ENCODE measurements at regions not wholly inside any gene's neighbourhood (a gene's known extent, or its start where the extent isn't known, plus 50 kb on each side); places are given as distances from the start of the nearest gene placed in this dataset.
A peak's percentile ranks its signal among the peaks of the same experiment; 100 is the strongest.
"Not testable (repeated sequence)": the region's sequence is repeated elsewhere in the genome, so short reads cannot be mapped to it uniquely, and the experiment has no call there.

DNA sequence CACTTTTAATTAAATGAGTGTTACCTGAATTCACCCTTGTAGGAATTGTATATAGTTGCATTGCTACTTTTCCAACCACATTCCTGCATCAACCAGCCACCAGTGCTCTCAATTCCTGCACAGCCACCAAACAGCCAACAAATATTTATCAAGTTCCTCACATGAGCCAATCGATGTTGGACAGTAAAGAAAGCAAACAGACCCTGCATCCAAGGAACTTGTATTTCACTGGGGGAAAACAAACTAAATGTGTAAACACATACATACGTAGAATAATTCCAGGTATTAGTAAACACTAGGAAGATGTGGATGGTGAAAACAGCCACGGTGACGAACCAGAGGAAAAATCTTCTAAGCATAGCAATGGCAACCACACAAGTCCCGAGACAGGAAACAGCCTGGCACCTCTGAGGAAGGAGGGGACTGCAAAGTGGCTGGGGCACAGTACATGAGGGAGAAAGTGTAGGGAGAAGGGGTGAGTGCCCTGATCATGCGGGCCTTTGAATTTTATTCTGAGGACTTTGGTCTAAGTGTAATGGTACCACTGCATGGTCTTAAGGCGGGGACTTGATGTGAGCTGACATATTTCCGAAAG lies 111.2 kb downstream of the XRCC2 start:
- H3K36me3 ChIP-seq (ENCODE audit: insufficient read depth, low read length) = no peaks in the 10 kb centered on the region
- no peaks in the 10 kb centered on the region for H3K4me1 ChIP-seq (ENCODE audit: insufficient read depth, low read length)
- no peak overlapping the region for H3K9ac ChIP-seq (ENCODE audit: low read depth, low read length)
- no peaks in the 10 kb centered on the region for H3K9me3 ChIP-seq (ENCODE audit: control insufficient read depth, insufficient read depth, low read length)

DNA sequence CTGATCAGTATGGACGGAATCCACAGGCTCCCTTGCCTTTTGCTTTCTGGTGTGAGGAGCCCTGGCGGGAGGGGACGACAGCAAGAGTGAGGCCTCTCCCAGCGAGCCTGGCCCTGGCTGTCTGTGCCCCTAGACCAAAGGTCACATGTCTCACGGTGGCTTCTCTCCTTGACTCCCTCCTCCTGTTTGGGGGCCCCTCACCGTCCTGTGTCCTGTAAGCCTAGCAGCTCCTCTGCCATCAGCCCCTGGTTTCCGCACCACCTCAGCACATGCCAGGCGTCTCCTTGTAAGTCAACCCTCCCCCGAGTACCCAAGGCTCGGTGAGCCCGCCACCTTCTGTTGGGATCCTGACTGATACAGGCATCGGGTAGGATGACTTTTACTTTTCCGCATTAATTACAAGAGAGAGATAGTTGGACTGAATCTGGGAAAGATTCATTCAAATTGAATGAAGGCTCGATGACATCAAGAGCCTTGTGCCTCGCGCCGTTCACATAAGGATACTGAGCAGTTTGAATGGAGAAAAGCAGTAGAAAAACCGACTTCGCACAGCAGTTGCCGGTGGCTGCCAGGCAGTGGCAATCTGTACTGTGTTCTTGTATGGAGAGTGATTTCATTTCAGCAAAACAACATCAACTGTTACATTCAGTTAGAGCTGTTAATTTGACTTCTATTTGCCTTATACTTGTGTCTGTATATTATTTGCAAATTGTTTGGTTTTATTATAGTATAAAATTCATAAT lies 119.8 kb downstream of the XRCC2 start:
- no peak overlapping the region for H3K9ac ChIP-seq (ENCODE audit: low read depth, low read length)
- H3K9me3 ChIP-seq (ENCODE audit: control insufficient read depth, insufficient read depth, low read length) = no peaks in the 10 kb centered on the region
- no peaks in the 10 kb centered on the region for H3K36me3 ChIP-seq (ENCODE audit: insufficient read depth, low read length)
- no peaks in the 10 kb centered on the region for H3K4me1 ChIP-seq (ENCODE audit: insufficient read depth, low read length)

DNA sequence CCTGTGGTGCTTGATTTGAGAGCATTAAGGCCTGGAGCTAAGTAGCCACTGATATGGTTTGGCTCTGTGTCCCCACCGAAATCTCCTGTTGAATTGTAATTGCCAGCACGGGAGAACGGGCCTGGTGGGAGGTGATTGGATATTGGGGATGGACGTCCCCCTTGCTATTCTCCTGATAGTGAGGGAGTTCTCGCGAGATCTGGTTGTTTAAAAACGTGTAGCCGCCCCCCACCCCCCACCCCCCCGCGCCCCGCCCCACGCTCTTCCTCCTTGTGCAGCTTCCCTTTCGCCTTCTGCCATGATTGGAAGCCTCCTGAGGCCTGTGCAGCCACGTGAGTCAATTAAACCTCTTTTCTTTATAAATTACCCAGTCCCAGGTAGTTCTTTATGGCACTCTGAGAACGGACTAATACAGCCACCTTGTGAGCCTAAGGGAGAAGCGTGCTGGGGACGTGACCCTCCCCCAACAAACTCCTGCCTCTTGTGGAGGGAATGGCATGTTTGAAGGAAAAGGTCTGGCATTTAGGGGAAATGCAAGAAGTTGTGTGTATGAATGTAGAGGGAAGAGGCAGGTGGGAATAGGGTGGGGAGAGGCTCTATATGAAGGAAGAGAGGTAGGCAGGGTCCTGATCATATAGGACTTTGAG lies 118.0 kb upstream of the KMT2C start:
- Histone ChIP-seq H3K4me1 (ENCODE audit: insufficient read depth, low read length) (no peaks in the 10 kb centered on the region), H3K9me3 (ENCODE audit: control insufficient read depth, insufficient read depth, low read length) (no peaks in the 10 kb centered on the region), H3K9ac (ENCODE audit: low read depth, low read length) (peak overlapping the region; percentile 9; the same call in 1 of the 2 replicates), H3K36me3 (ENCODE audit: insufficient read depth, low read length) (no peaks in the 10 kb centered on the region)

DNA sequence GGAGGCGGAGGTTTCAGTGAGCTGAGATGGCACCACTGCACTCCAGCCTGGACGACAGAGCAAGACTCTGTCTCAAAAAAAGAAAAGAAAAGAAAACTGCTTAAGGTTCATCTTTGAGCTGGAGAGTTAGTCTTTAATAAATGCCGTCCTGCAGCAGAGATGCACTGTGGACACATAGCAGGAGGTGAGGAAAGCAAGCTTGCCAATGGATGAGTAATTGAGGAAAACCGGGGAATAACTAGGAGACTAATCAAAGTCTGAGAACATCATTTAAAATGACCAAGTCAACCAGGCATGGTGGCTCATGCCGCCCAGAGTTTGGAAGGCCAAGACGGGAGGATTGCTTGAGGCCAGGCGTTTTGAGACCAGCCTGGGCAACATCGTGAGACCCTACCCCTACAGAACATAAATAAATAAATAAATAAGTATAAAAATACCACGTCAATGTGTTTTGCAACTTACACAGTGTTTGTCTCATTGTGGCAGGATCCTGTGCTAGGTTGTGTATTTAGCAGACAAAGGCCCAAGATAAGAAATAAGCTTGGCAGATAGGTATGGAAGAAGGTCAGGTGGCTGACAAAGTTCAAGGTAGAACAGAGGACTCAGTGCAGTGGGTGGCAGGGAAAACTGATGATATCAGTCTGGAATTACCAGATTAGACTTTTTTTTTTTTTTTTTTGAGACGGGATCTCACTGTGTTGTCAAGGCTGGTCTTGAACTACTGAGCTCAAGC lies 115.7 kb upstream of the KMT2C start:
- Histone ChIP-seq H3K9me3 (ENCODE audit: control insufficient read depth, insufficient read depth, low read length) (no peaks in the 10 kb centered on the region), H3K4me1 (ENCODE audit: insufficient read depth, low read length) (no peaks in the 10 kb centered on the region), H3K36me3 (ENCODE audit: insufficient read depth, low read length) (no peaks in the 10 kb centered on the region), H3K9ac (ENCODE audit: low read depth, low read length) (no peak overlapping the region)

DNA sequence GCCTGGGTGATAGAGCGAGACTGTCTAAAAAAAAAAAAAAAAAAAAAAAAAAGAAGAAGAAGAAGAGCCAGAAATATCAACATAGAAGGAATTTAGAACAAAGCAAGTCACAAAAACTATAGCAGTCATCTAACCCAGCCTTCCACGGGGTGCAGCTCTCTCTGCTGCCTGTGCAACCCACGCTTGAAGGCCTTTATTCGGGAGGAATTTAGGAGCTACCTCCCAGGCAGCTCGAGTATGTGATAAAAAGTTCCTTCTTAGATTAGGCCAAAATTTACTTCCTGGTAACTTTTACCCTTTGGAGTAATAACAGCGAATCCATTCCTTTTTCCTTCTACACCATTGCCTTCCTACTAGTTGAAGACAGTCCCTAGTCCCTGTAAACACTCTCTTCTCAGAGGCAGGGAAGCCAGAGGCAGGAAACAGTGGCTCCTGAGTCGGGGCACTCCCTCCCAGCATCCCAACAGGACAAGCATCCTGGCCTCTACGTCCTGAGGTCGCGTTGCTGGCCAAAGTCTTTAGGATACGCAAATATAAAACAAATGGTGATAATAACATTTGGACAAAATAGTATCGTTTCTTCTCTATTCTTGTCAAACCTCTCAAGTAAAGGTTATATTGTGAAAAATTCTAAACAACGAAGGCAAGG lies 109.3 kb upstream of the KMT2C start:
- Histone ChIP-seq H3K36me3 (ENCODE audit: insufficient read depth, low read length) (no peaks in the 10 kb centered on the region), H3K9ac (ENCODE audit: low read depth, low read length) (no peak overlapping the region), H3K4me1 (ENCODE audit: insufficient read depth, low read length) (no peaks in the 10 kb centered on the region), H3K9me3 (ENCODE audit: control insufficient read depth, insufficient read depth, low read length) (no peaks in the 10 kb centered on the region)

DNA sequence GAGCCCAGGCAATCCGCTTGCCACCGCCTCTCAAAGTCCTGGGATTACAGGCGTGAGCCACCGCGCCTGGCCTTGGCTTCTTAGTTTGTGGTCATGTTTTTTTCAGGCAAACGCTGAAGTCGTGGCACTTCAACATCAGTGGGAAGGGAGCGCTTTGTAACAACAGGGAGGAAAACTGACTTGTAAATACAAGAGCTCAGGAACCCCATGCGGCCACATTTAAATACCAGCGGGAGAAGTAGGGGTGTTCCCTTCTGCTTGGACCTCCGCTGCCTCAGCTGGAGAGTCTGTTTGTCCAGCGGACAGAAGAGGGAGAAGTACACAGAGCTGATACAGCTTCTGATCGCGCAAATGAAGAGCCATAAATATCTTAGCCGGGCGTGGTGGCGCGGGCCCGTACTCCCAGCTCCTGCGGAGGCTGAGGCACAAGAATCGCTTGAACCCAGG lies 108.7 kb upstream of the KMT2C start:
- Histone ChIP-seq H3K36me3 (ENCODE audit: insufficient read depth, low read length) (no peaks in the 10 kb centered on the region), H3K9me3 (ENCODE audit: control insufficient read depth, insufficient read depth, low read length) (no peaks in the 10 kb centered on the region), H3K9ac (ENCODE audit: low read depth, low read length) (peak overlapping the region; percentile 12; the same call in 1 of the 2 replicates), H3K4me1 (ENCODE audit: insufficient read depth, low read length) (no peaks in the 10 kb centered on the region)

DNA sequence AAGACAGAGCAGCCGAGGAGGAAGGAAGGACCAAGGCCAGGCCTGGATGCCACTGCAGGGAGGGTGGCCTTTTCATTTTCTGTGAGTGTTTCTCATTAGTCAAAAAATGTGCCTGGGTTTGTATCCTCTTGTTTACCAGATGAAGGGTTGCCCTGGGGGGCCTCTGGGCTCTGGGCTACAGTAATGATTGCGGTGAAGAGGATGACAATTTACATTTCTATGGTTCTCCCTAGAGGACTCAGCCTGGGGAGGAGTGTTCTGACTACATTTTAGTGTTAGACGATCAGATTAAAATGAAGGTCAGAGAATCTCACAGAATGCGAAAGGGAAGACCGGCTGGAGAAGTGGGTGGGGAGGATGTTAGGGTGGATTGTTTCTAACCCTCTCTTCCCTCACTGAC lies 108.0 kb upstream of the KMT2C start:
- Histone ChIP-seq H3K9me3 (ENCODE audit: control insufficient read depth, insufficient read depth, low read length) (no peaks in the 10 kb centered on the region), H3K4me1 (ENCODE audit: insufficient read depth, low read length) (no peaks in the 10 kb centered on the region), H3K9ac (ENCODE audit: low read depth, low read length) (no peak overlapping the region), H3K36me3 (ENCODE audit: insufficient read depth, low read length) (no peaks in the 10 kb centered on the region)

DNA sequence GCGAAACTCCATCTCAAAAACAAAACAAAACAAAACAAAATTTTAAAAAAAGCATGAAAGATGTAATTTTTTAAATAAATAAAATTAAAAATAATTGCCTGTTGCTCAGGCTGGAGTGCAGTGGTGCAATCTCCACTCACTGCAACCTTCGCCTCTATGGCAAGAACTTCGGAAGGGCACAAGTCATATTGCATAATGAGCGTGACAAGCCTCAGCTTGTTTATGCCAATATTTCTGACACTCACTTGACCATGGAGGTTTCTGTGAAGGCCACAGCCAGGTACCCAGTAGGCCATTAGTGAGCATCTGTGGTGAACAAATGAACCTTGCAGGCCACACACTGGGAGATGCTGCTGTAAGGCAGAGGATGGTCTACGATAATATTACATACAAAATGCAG lies 106.1 kb upstream of the KMT2C start:
- no peak overlapping the region for H3K9ac ChIP-seq (ENCODE audit: low read depth, low read length)
- no peaks in the 10 kb centered on the region for H3K36me3 ChIP-seq (ENCODE audit: insufficient read depth, low read length)
- no peaks in the 10 kb centered on the region for H3K9me3 ChIP-seq (ENCODE audit: control insufficient read depth, insufficient read depth, low read length)
- H3K4me1 ChIP-seq (ENCODE audit: insufficient read depth, low read length) = no peaks in the 10 kb centered on the region

DNA sequence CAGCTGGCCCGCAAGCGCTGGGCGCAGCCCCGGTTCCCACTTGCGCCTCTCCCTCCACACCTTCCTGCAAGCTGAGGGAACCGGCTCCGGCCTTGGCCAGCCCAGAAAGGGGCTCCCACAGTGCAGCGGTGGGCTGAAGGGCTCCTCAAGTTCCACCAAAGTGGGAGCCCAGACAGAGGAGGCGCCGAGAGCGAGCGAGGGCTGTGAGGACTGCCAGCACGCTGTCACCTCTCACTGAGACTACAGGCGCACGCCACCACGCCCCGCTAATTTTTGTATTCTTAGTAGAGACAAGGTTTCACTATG lies 103.3 kb upstream of the KMT2C start:
- not testable (repeated sequence) for H3K9ac ChIP-seq (ENCODE audit: low read depth, low read length); H3K9me3 ChIP-seq (ENCODE audit: control insufficient read depth, insufficient read depth, low read length); H3K36me3 ChIP-seq (ENCODE audit: insufficient read depth, low read length); H3K4me1 ChIP-seq (ENCODE audit: insufficient read depth, low read length)

DNA sequence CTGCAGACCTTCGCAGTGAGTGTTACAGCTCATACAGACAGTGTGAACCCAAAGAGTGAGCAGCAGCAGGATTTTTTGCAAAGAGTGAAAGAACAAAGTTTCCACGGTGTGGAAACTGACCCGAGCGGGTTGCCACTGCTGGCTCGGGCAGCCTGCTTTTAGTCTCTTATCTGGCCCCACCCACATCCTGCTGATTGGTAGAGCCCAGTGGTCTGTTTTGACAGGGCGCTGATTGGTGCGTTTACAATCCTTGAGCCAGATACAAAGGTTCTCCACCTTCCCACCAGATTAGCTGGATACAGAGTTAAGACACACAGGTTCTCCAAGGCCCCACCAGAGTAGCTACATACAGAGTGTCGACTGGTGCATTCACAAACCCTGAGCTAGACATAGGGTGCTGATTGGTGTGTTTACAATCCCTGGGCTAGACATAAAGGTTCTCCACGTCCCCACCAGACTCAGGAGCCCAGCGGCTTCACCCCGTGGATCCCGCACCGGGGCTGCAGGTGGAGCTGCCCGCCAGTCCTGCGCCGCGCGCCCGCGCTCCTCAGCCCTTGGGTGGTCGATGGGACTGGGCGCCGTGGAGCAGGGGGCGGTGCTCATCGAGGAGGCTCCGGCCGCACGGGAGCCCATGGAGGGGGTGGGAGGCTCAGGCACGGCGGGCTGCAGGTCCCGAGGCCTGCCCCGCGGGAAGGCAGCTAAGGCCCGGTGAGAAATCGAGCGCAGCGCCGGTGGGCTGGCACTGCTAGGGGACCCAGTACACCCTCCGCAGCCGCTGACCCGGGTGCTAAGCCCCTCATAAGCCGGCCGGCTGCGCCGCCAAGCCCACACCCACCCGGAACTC lies 102.8 kb upstream of the KMT2C start:
- not testable (repeated sequence) for H3K9me3 ChIP-seq (ENCODE audit: control insufficient read depth, insufficient read depth, low read length); H3K9ac ChIP-seq (ENCODE audit: low read depth, low read length); H3K36me3 ChIP-seq (ENCODE audit: insufficient read depth, low read length); H3K4me1 ChIP-seq (ENCODE audit: insufficient read depth, low read length)

DNA sequence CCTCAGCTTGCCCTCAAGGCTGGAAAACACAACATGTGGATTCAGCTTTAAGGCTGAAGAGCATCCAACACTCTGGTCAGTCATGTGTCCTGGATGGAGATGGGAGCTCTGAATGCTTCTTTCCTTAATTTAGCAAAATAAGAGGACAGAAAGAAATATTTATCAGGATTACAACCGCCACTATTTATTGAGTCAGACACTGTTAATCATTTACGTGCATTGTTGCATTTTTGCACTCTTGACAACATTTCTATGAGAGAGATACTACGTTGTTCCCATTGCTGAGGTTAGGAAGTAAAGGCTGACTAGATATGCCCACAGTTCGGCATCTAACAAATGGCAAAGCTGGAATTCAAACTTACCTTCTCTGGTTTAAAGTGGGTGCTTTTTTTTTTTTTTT lies 101.8 kb upstream of the KMT2C start:
- Histone ChIP-seq H3K9ac (ENCODE audit: low read depth, low read length) (no peak overlapping the region), H3K36me3 (ENCODE audit: insufficient read depth, low read length) (no peaks in the 10 kb centered on the region), H3K4me1 (ENCODE audit: insufficient read depth, low read length) (no peaks in the 10 kb centered on the region), H3K9me3 (ENCODE audit: control insufficient read depth, insufficient read depth, low read length) (no peaks in the 10 kb centered on the region)

DNA sequence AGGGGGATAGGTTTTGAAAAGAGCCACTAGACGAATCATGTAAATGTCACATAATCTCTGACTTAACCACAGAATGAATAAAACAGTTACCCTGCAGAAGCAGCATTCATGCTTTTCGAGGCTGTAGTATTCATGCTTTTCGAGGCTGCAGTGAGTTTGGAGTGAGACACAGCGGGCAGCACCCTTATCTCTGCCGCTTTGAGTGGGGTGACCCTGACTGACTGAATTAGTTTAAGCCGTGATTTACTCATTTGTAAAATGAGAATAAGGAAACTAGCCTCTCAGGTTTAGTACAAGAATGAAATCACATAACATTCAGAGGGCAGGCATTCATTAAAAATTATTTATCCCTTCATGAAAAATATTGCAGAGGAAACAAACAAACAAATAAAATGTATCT lies 92.8 kb upstream of the KMT2C start:
- no peak overlapping the region for H3K9ac ChIP-seq (ENCODE audit: low read depth, low read length)
- H3K36me3 ChIP-seq (ENCODE audit: insufficient read depth, low read length) = no peaks in the 10 kb centered on the region; the same call in 1 of the 2 replicates
- no peaks in the 10 kb centered on the region for H3K9me3 ChIP-seq (ENCODE audit: control insufficient read depth, insufficient read depth, low read length)
- no peaks in the 10 kb centered on the region for H3K4me1 ChIP-seq (ENCODE audit: insufficient read depth, low read length)

DNA sequence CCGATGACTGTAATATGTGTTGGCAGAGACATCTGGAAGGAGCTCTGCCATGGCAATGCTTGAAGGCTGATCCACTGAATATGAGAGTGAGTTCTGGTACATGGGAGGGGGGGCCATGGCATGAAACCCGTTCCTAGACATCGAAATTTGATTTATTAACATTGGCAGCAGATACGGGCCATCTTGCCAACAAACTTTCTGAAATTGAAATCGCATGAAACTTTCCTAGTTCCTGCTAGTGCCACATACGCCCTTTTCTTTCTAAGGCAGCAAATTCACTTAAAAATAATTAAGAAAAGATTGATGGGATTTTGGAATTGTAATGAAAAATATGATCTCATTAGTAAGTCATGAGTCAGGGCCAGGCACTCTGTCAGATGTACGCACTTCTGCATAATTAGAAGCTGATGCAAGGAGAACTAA lies 91.8 kb upstream of the KMT2C start:
- no peaks in the 10 kb centered on the region for H3K9me3 ChIP-seq (ENCODE audit: control insufficient read depth, insufficient read depth, low read length)

More for the DNA sequence above, 91.8 kb upstream of the KMT2C start:
- Histone ChIP-seq H3K36me3 (ENCODE audit: insufficient read depth, low read length) (no peaks in the 10 kb centered on the region; the same call in 1 of the 2 replicates), H3K9ac (ENCODE audit: low read depth, low read length) (no peak overlapping the region), H3K4me1 (ENCODE audit: insufficient read depth, low read length) (peaks cover 4% of the 10 kb centered on the region; the same call in 1 of the 2 replicates)
